WTC11 (cell line): ENCODE measurements at regions not wholly inside any gene's neighbourhood (a gene's known extent, or its start where the extent isn't known, plus 50 kb on each side); places are given as distances from the start of the nearest gene placed in this dataset.

Source experiments
- ATAC-seq: fragments of 200-7000 bp; cut with Tn5 transposase; 2 replicates; pipeline ENCODE4 v1.10.0; 2021; ENCODE audit warnings: mild to moderate bottlenecking, moderate library complexity
- CTCF ChIA-PET: fragments of 300-600 bp; sonication (Branson Sonifier 250); formaldehyde crosslinking; loops from one replicate; lab custom pipeline; 2021; ENCODE audit warnings: antibody characterized with exemption; lab: Charles Lee
- POLR2A ChIA-PET: fragments of 350-600 bp; sonication (Branson Sonifier 250); formaldehyde crosslinking; loops from one replicate; lab custom pipeline; 2021; ENCODE audit warnings: antibody characterized with exemption; lab: Charles Lee
- DNase-seq: peaks from one replicate; pipeline ENCODE4 v3.0.0; 2021; ENCODE audit warnings: low spot score
- H3K27ac Mint-ChIP-seq: 2 replicates; pipeline ENCODE4 v1.8.0; 2021; ENCODE audit warnings: mixed read lengths
- H3K27me3 Mint-ChIP-seq: 2 replicates; pipeline ENCODE4 v1.8.0; 2021; ENCODE audit warnings: low read depth, mild to moderate bottlenecking, moderate library complexity, mixed read lengths
- H3K36me3 Mint-ChIP-seq: 2 replicates; pipeline ENCODE4 v1.8.0; 2021; ENCODE audit warnings: mixed read lengths
- H3K4me1 Mint-ChIP-seq: 2 replicates; pipeline ENCODE4 v1.8.0; 2022; ENCODE audit warnings: mixed read lengths
- H3K4me3 Mint-ChIP-seq: 2 replicates; pipeline ENCODE4 v1.8.0; 2021; ENCODE audit warnings: mild to moderate bottlenecking, moderate library complexity, mixed read lengths
- H3K9me3 Mint-ChIP-seq: 2 replicates; pipeline ENCODE4 v1.8.0; 2021; ENCODE audit warnings: mixed read lengths
- ATF1 ChIP-seq: sonication (generic); formaldehyde crosslinking; IDR thresholded peaks from 2 replicates; pipeline ENCODE4 v1.8.1; 2023; ENCODE audit warnings: mild to moderate bottlenecking, moderate library complexity, missing genetic modification reagents
- CREB1 ChIP-seq: sonication (generic); formaldehyde crosslinking; IDR thresholded peaks from 2 replicates; pipeline ENCODE4 v1.8.0; 2023; ENCODE audit warnings: mild to moderate bottlenecking, missing genetic modification reagents
- EMX1 ChIP-seq: fragments of 250-450 bp; sonication (Bioruptor Pico); IDR thresholded peaks from 2 replicates; pipeline ENCODE4 v1.8.0; 2021; ENCODE audit warnings: mild to moderate bottlenecking
- ESRRA ChIP-seq: sonication (generic); formaldehyde crosslinking; IDR thresholded peaks from 2 replicates; pipeline ENCODE4 v1.8.1; 2022; ENCODE audit warnings: mild to moderate bottlenecking, missing genetic modification reagents, borderline replicate concordance
- FOXJ3 ChIP-seq: sonication (generic); formaldehyde crosslinking; IDR thresholded peaks from 2 replicates; pipeline ENCODE4 v1.9.0; 2021; ENCODE audit warnings: missing genetic modification reagents, mild to moderate bottlenecking, borderline replicate concordance
- IRF2 ChIP-seq: sonication (generic); formaldehyde crosslinking; IDR thresholded peaks from 2 replicates; pipeline ENCODE4 v1.8.0; 2022; ENCODE audit warnings: low read depth, missing genetic modification reagents, borderline replicate concordance
- JAZF1 ChIP-seq: fragments of 250-450 bp; sonication (Bioruptor Pico); IDR thresholded peaks from 2 replicates; pipeline ENCODE4 v1.9.0; 2021; ENCODE audit warnings: moderate library complexity, mild to moderate bottlenecking, inconsistent platforms
- KAT7 ChIP-seq: sonication (generic); formaldehyde crosslinking; IDR thresholded peaks from 2 replicates; pipeline ENCODE4 v1.8.1; 2023; ENCODE audit warnings: missing genetic modification reagents, mild to moderate bottlenecking, borderline replicate concordance
- NFE2L1 ChIP-seq: sonication (generic); formaldehyde crosslinking; IDR thresholded peaks from 2 replicates; pipeline ENCODE4 v1.8.1; 2023; ENCODE audit warnings: missing genetic modification reagents
- NFYB ChIP-seq: sonication (generic); formaldehyde crosslinking; conservative IDR thresholded peaks from 2 replicates; pipeline ENCODE4 v1.8.0; 2022; ENCODE audit warnings: low read depth, missing genetic modification reagents
- NR3C1 ChIP-seq: sonication (generic); formaldehyde crosslinking; conservative IDR thresholded peaks from 2 replicates; pipeline ENCODE4 v1.8.1; 2023; ENCODE audit warnings: low read depth, mild to moderate bottlenecking, missing genetic modification reagents
- PRRX2 ChIP-seq: fragments of 250-450 bp; sonication (Bioruptor Pico); IDR thresholded peaks from 2 replicates; pipeline ENCODE4 v1.8.0; 2021; ENCODE audit warnings: mild to moderate bottlenecking
- SMAD4 ChIP-seq: sonication (generic); formaldehyde crosslinking; IDR thresholded peaks from 2 replicates; pipeline ENCODE4 v1.8.0; 2022; ENCODE audit warnings: mild to moderate bottlenecking, missing genetic modification reagents
- SOX15 ChIP-seq: fragments of 250-450 bp; sonication (Bioruptor Pico); IDR thresholded peaks from 2 replicates; pipeline ENCODE4 v1.9.0; 2021; ENCODE audit warnings: mild to moderate bottlenecking
- TP53 ChIP-seq: sonication (generic); formaldehyde crosslinking; IDR thresholded peaks from 2 replicates; pipeline ENCODE4 v1.8.1; 2023; ENCODE audit warnings: mild to moderate bottlenecking, missing genetic modification reagents
- ZNF232 ChIP-seq: sonication (generic); formaldehyde crosslinking; IDR thresholded peaks from 2 replicates; pipeline ENCODE4 v1.8.0; 2022; ENCODE audit warnings: mild to moderate bottlenecking, missing genetic modification reagents
- ZNF671 ChIP-seq: fragments of 250-450 bp; sonication (Bioruptor Pico); IDR thresholded peaks from 2 replicates; pipeline ENCODE4 v1.8.0; 2021; ENCODE audit warnings: mild to moderate bottlenecking
- TF ChIP-seq, protein P1 (sequence below): sonication (generic); formaldehyde crosslinking; IDR thresholded peaks from 2 replicates; pipeline ENCODE4 v1.8.1; 2022; ENCODE audit warnings: low read depth, mild to moderate bottlenecking, moderate library complexity, missing genetic modification reagents, borderline replicate concordance
- TF ChIP-seq, protein P2 (sequence below): fragments of 250-450 bp; sonication (Bioruptor Pico); conservative IDR thresholded peaks from 2 replicates; pipeline ENCODE4 v1.9.0; 2021; ENCODE audit warnings: mild to moderate bottlenecking
- TF ChIP-seq, protein P3 (sequence below): sonication (generic); formaldehyde crosslinking; IDR thresholded peaks from 2 replicates; pipeline ENCODE4 v1.8.1; 2023; ENCODE audit warnings: mild to moderate bottlenecking, missing genetic modification reagents
- TF ChIP-seq, protein P4 (sequence below): sonication (generic); formaldehyde crosslinking; IDR thresholded peaks from 2 replicates; pipeline ENCODE4 v1.8.0; 2023; ENCODE audit warnings: mild to moderate bottlenecking, missing genetic modification reagents
- TF ChIP-seq, protein P5 (sequence below): sonication (generic); formaldehyde crosslinking; IDR thresholded peaks from 2 replicates; pipeline ENCODE4 v1.8.1; 2023; ENCODE audit warnings: mild to moderate bottlenecking, moderate library complexity, missing genetic modification reagents

DNA sequence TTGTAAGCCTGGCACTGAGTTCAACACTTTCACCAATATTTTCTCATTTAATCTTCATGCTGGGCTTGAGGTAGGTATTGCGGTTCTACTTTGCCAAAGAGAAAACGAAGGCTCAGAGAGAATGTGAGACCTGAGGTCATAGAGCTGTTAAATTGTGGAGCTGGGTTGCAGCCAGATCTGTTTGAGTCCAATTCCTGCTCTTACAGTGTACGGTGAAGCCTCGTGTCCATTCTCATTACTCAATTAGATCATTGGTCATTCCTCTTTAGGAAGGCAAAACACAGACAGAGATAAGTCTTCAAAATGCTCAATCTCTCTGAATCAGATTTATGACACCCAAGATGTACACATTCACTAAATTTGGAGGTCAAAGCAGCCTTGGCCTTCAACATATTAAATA lies 559.0 kb upstream of the DAB1 start:
- peaks cover 50% of the 10 kb centered on the region for H3K4me1 Mint-ChIP-seq
- H3K4me3 Mint-ChIP-seq = no peak overlapping the region
- POLR2A ChIA-PET = no interaction called here
- H3K36me3 Mint-ChIP-seq = peaks cover 10% of the 10 kb centered on the region
- no peak overlapping the region for H3K27ac Mint-ChIP-seq
- TF ChIP-seq CREB1 (no peak), NFE2L1 (CRISPR knock-in tag) (no peak)
- CTCF ChIA-PET = no interaction called here
- peaks cover 15% of the 10 kb centered on the region for H3K9me3 Mint-ChIP-seq
- DNase-seq (no peak), ATAC-seq (no peak)
- peaks cover 2% of the 10 kb centered on the region; the same call in 1 of the 2 replicates for H3K27me3 Mint-ChIP-seq

DNA sequence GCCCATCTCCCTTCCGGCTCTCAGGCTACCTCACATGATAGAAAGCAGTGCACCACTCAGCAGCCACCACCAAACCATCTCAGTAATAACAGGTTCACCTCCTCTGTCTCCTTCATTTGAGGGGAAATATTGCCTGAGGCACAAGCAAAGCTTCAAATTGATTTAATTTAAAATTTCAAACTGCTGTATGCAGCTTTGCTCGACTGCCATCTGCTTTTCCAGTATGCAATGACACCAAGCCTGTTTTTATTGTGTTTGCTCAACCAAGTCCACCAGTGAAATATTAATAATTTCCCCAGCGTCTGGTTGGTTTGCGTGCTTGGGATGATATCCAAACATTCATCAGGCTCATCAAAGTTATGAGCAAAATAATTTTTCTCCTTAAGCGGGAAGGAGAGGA lies 552.4 kb upstream of the DAB1 start:
- TF ChIP-seq PRRX2 (no peak), IRF2 (CRISPR knock-in tag) (no peak), NR3C1 (CRISPR knock-in tag) (no peak), ZNF232 (no peak), ESRRA (CRISPR knock-in tag) (no peak), ZNF671 (CRISPR knock-in tag) (no peak), SMAD4 (CRISPR knock-in tag) (no peak), SOX15 (CRISPR knock-in tag) (no peak), ATF1 (CRISPR knock-in tag) (no peak), TP53 (CRISPR knock-in tag) (no peak), NFYB (CRISPR knock-in tag) (no peak), FOXJ3 (CRISPR knock-in tag) (no peak), EMX1 (CRISPR knock-in tag) (no peak), KAT7 (CRISPR knock-in tag) (no peak), JAZF1 (CRISPR knock-in tag) (no peak)
- TF ChIP-seq, protein P1, sequence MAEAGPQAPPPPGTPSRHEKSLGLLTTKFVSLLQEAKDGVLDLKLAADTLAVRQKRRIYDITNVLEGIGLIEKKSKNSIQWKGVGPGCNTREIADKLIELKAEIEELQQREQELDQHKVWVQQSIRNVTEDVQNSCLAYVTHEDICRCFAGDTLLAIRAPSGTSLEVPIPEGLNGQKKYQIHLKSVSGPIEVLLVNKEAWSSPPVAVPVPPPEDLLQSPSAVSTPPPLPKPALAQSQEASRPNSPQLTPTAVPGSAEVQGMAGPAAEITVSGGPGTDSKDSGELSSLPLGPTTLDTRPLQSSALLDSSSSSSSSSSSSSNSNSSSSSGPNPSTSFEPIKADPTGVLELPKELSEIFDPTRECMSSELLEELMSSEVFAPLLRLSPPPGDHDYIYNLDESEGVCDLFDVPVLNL (CRISPR knock-in tag) = no peak
- TF ChIP-seq, protein P2, sequence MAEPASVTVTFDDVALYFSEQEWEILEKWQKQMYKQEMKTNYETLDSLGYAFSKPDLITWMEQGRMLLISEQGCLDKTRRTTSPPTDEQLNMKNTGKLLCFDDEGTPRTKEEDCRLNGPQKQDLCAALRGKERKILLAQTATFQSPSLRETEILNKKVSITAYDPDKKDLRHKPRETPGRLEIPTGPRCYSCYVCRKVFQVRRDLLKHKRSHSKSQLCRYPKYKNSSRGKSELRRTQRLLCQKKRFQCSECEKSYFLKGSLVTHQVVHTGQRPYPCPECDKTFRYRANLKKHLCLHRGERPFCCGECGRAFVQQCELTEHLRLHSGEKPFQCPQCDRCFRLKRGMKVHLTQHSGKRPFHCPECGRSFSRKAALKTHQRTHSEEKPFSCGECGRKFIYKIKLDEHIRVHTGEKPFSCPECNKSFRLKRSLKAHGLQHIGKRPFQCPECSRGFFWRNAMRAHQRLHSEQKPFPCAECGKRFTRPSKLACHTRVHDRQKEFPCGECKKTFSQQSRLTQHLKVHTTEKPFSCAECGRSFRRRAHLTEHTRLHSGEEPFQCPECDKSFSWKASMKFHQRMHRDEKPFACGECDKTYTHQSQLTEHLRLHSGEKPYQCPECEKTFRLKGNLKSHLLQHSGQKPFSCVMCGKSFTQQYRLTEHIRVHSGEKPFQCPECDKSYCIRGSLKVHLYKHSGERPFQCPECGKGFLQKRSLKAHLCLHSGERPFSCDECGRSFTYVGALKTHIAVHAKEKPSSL (CRISPR knock-in tag) = no peak
- TF ChIP-seq, protein P3, sequence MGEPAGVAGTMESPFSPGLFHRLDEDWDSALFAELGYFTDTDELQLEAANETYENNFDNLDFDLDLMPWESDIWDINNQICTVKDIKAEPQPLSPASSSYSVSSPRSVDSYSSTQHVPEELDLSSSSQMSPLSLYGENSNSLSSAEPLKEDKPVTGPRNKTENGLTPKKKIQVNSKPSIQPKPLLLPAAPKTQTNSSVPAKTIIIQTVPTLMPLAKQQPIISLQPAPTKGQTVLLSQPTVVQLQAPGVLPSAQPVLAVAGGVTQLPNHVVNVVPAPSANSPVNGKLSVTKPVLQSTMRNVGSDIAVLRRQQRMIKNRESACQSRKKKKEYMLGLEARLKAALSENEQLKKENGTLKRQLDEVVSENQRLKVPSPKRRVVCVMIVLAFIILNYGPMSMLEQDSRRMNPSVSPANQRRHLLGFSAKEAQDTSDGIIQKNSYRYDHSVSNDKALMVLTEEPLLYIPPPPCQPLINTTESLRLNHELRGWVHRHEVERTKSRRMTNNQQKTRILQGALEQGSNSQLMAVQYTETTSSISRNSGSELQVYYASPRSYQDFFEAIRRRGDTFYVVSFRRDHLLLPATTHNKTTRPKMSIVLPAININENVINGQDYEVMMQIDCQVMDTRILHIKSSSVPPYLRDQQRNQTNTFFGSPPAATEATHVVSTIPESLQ (CRISPR knock-in tag) = no peak
- TF ChIP-seq, protein P4, sequence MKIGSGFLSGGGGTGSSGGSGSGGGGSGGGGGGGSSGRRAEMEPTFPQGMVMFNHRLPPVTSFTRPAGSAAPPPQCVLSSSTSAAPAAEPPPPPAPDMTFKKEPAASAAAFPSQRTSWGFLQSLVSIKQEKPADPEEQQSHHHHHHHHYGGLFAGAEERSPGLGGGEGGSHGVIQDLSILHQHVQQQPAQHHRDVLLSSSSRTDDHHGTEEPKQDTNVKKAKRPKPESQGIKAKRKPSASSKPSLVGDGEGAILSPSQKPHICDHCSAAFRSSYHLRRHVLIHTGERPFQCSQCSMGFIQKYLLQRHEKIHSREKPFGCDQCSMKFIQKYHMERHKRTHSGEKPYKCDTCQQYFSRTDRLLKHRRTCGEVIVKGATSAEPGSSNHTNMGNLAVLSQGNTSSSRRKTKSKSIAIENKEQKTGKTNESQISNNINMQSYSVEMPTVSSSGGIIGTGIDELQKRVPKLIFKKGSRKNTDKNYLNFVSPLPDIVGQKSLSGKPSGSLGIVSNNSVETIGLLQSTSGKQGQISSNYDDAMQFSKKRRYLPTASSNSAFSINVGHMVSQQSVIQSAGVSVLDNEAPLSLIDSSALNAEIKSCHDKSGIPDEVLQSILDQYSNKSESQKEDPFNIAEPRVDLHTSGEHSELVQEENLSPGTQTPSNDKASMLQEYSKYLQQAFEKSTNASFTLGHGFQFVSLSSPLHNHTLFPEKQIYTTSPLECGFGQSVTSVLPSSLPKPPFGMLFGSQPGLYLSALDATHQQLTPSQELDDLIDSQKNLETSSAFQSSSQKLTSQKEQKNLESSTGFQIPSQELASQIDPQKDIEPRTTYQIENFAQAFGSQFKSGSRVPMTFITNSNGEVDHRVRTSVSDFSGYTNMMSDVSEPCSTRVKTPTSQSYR = no peak
- TF ChIP-seq, protein P5, sequence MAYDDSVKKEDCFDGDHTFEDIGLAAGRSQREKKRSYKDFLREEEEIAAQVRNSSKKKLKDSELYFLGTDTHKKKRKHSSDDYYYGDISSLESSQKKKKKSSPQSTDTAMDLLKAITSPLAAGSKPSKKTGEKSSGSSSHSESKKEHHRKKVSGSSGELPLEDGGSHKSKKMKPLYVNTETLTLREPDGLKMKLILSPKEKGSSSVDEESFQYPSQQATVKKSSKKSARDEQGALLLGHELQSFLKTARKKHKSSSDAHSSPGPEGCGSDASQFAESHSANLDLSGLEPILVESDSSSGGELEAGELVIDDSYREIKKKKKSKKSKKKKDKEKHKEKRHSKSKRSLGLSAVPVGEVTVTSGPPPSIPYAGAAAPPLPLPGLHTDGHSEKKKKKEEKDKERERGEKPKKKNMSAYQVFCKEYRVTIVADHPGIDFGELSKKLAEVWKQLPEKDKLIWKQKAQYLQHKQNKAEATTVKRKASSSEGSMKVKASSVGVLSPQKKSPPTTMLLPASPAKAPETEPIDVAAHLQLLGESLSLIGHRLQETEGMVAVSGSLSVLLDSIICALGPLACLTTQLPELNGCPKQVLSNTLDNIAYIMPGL (CRISPR knock-in tag) = no peak
- ChIA-PET CTCF (no interaction called here), POLR2A (no interaction called here)
- peaks cover 23% of the 10 kb centered on the region for H3K36me3 Mint-ChIP-seq
- H3K27me3 Mint-ChIP-seq = no peaks in the 10 kb centered on the region
- peaks cover 2% of the 10 kb centered on the region; the same call in 1 of the 2 replicates for H3K4me1 Mint-ChIP-seq
- DNase-seq (no peak), ATAC-seq (no peak)
- H3K9me3 Mint-ChIP-seq = peaks cover 40% of the 10 kb centered on the region
- no peak overlapping the region for H3K27ac Mint-ChIP-seq
- no peak overlapping the region for H3K4me3 Mint-ChIP-seq
